ENCODE measurements at regions not wholly inside any gene's neighbourhood (a gene's known extent, or its start where the extent isn't known, plus 50 kb on each side); places are given as distances from the start of the nearest gene placed in this dataset.

DNA sequence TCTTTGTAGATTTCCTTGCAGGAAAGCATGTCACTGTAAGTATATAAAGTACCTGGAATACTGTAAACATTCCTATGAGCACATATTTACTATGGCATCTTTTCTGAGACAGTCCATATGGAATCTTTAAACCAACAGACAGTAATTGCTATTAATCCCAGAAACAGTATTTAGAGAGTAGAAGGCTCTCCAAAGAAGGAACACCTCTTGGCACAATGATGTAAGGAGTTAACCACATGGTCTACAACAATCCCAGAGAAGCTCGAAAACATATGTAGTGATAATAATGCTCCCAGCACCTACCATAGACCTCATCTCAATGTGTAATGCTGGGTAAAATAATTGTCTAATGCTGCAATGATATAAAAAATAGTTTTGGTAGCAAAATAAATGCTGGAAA, 95.8 kb upstream of the IL12A start:
- DNase-seq (ENCODE audit: low read depth, low spot score): no peak
- H4K20me1 ChIP-seq (ENCODE audit: control insufficient read depth, extremely low read depth, insufficient read depth, low read length): no peaks in the 10 kb centered on the region
- H3K9ac ChIP-seq (ENCODE audit: control insufficient read depth, extremely low read depth, insufficient read depth, low read length): no peak overlapping the region
- no peak overlapping the region for H3K4me3 ChIP-seq (ENCODE audit: control insufficient read depth in 2 of 3, extremely low read depth in 1 of 3, insufficient read depth in 2 of 3, low read depth in 1 of 3, low read length in 3 of 3)
- no peak for FAIRE-seq
- H3K27ac ChIP-seq (ENCODE audit: control insufficient read depth, insufficient read depth, low read length): no peak overlapping the region
- no peaks in the 10 kb centered on the region for H3K27me3 ChIP-seq (ENCODE audit: control insufficient read depth, extremely low read depth, insufficient read depth, low read length)
- no peaks in the 10 kb centered on the region for H3K4me1 ChIP-seq (ENCODE audit: control insufficient read depth, extremely low read depth, insufficient read depth, low read length)
- no peak overlapping the region for H3K4me2 ChIP-seq (ENCODE audit: control insufficient read depth, extremely low read depth, insufficient read depth, low read depth, low read length)
- no peaks in the 10 kb centered on the region for H3K9me1 ChIP-seq (ENCODE audit: control insufficient read depth, extremely low read depth, insufficient read depth, low read length)
- dilution Hi-C loops (cut with MboI; ENCODE audit: extremely low pct_ligation_motif_present, low sequenced_read_pairs): no loop called here
- no peak for TF ChIP-seq EZH2 (IDR thresholded peaks at IDR 0.05; ENCODE audit: low read length)
- TF ChIP-seq, protein P1, sequence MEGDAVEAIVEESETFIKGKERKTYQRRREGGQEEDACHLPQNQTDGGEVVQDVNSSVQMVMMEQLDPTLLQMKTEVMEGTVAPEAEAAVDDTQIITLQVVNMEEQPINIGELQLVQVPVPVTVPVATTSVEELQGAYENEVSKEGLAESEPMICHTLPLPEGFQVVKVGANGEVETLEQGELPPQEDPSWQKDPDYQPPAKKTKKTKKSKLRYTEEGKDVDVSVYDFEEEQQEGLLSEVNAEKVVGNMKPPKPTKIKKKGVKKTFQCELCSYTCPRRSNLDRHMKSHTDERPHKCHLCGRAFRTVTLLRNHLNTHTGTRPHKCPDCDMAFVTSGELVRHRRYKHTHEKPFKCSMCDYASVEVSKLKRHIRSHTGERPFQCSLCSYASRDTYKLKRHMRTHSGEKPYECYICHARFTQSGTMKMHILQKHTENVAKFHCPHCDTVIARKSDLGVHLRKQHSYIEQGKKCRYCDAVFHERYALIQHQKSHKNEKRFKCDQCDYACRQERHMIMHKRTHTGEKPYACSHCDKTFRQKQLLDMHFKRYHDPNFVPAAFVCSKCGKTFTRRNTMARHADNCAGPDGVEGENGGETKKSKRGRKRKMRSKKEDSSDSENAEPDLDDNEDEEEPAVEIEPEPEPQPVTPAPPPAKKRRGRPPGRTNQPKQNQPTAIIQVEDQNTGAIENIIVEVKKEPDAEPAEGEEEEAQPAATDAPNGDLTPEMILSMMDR (optimal IDR thresholded peaks at IDR 0.05 in 1 of 3, IDR thresholded peaks at IDR 0.05 in 1 of 3, conservative IDR thresholded peaks at IDR 0.05 in 1 of 3; ENCODE audit: extremely low read depth in 1 of 3, insufficient read depth in 2 of 3, low read length in 3 of 3): no peak
- peaks cover 9 to 16% of the 10 kb centered on the region in 2 experiments for H3K36me3 ChIP-seq (ENCODE audit: control insufficient read depth in 2 of 2, extremely low read depth in 1 of 2, insufficient read depth in 2 of 2, low read length in 2 of 2)
- H3K79me2 ChIP-seq (ENCODE audit: control insufficient read depth, insufficient read depth, low read length): no peaks in the 10 kb centered on the region
- no peaks in the 10 kb centered on the region for H3K9me3 ChIP-seq (ENCODE audit: control insufficient read depth, low read depth, low read length)
- no peak overlapping the region for H2AFZ ChIP-seq (ENCODE audit: control insufficient read depth, low read length)

DNA sequence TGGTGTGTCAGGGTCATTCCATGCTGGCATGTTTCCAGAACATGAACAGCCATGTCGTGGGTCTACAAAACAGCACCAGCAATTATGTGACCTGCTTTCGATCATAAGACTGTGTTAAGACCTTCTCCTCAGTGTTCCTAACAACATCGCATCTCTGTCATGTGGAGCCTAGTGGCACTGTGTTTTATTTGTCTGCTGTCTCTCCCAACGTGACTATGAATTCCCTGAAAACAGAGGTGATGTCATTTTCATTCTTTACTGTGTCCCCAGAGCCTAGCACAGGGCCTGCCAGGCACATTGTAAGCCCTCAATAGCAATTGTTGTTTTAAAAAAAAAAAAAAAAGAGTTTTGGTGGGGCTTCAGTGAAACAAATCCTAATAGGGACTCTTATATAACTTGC, 94.2 kb upstream of the IL12A start:
- no peak overlapping the region for H3K27ac ChIP-seq (ENCODE audit: control insufficient read depth, insufficient read depth, low read length)
- H2AFZ ChIP-seq (ENCODE audit: control insufficient read depth, low read length): no peak overlapping the region
- no peaks in the 10 kb centered on the region for H3K4me1 ChIP-seq (ENCODE audit: control insufficient read depth, extremely low read depth, insufficient read depth, low read length)
- no peaks in the 10 kb centered on the region for H3K79me2 ChIP-seq (ENCODE audit: control insufficient read depth, insufficient read depth, low read length)
- dilution Hi-C loops (cut with MboI; ENCODE audit: extremely low pct_ligation_motif_present, low sequenced_read_pairs): no loop called here
- no peak overlapping the region for H3K4me2 ChIP-seq (ENCODE audit: control insufficient read depth, extremely low read depth, insufficient read depth, low read depth, low read length)
- no peaks in the 10 kb centered on the region for H3K27me3 ChIP-seq (ENCODE audit: control insufficient read depth, extremely low read depth, insufficient read depth, low read length)
- TF ChIP-seq, protein P1 (optimal IDR thresholded peaks at IDR 0.05 in 1 of 3, IDR thresholded peaks at IDR 0.05 in 1 of 3, conservative IDR thresholded peaks at IDR 0.05 in 1 of 3; ENCODE audit: extremely low read depth in 1 of 3, insufficient read depth in 2 of 3, low read length in 3 of 3): no peak
- no peak for TF ChIP-seq EZH2 (IDR thresholded peaks at IDR 0.05; ENCODE audit: low read length)
- H3K9ac ChIP-seq (ENCODE audit: control insufficient read depth, extremely low read depth, insufficient read depth, low read length): no peak overlapping the region
- H3K36me3 ChIP-seq (ENCODE audit: control insufficient read depth in 2 of 2, extremely low read depth in 1 of 2, insufficient read depth in 2 of 2, low read length in 2 of 2): peaks cover 8 to 12% of the 10 kb centered on the region in 2 experiments
- H3K4me3 ChIP-seq (ENCODE audit: control insufficient read depth in 2 of 3, extremely low read depth in 1 of 3, insufficient read depth in 2 of 3, low read depth in 1 of 3, low read length in 3 of 3): no peak overlapping the region
- DNase-seq (ENCODE audit: low read depth, low spot score) (no peak), FAIRE-seq (no peak)
- no peaks in the 10 kb centered on the region for H3K9me1 ChIP-seq (ENCODE audit: control insufficient read depth, extremely low read depth, insufficient read depth, low read length)
- no peaks in the 10 kb centered on the region for H4K20me1 ChIP-seq (ENCODE audit: control insufficient read depth, extremely low read depth, insufficient read depth, low read length)
- no peaks in the 10 kb centered on the region for H3K9me3 ChIP-seq (ENCODE audit: control insufficient read depth, low read depth, low read length)
